ENCODE measurements at regions not wholly inside any gene's neighbourhood (a gene's known extent, or its start where the extent isn't known, plus 50 kb on each side); places are given as distances from the start of the nearest gene placed in this dataset.

DNA sequence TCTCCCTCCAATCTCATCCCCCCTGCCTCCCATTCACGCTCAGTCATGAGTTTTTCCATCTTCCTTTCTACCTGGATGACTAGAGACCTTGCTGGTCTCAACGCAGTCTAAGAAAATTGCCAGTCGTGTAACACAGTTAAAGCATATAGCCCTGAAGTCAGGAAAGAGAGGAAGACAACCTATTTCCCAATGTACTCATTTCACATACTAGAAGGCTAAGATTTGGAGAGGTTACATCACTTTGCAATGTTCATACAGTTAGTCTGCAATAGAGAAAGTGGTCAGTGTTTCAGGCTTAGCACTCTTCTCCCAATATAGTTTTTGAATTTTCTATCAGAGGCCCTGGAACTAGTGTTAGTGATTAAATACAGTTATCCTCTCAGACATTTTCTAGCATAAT is 278.6 kb downstream of the EDEM1 start:
- Histone ChIP-seq H3K9me3 (replicated peaks in 1 of 2; ENCODE audit: control insufficient read depth in 1 of 2, insufficient read depth in 1 of 2, low read length in 2 of 2) (no peaks in the 10 kb centered on the region), H3K9ac (ENCODE audit: insufficient read depth, low read length, poor library complexity, severe bottlenecking) (no peak overlapping the region), H4K20me1 (ENCODE audit: insufficient read depth, low read length) (no peaks in the 10 kb centered on the region), H3K4me3 (replicated peaks in 1 of 3; ENCODE audit: low read depth in 2 of 3, low read length in 3 of 3) (peak overlapping the region in 1 of 3 experiments; percentile 49), H2AFZ (ENCODE audit: insufficient read depth, low read depth, low read length, poor library complexity, severe bottlenecking) (no peak overlapping the region), H3K36me3 (replicated peaks in 1 of 2; ENCODE audit: control insufficient read depth in 1 of 2, insufficient read depth in 2 of 2, low read length in 2 of 2) (no peaks in the 10 kb centered on the region), H3K27me3 (ENCODE audit: control insufficient read depth in 2 of 2, insufficient read depth in 2 of 2, low read length in 2 of 2) (no peaks in the 10 kb centered on the region), H3K27ac (ENCODE audit: low read depth in 1 of 2, low read length in 2 of 2) (peak overlapping the region; percentile 18 to 79), H3K79me2 (ENCODE audit: insufficient read depth, low read length) (no peaks in the 10 kb centered on the region), H3K4me2 (replicated peaks; ENCODE audit: extremely low read depth, low read length, poor library complexity, severe bottlenecking) (peak overlapping the region; percentile 44), H3K4me1 (ENCODE audit: control insufficient read depth in 1 of 2, insufficient read depth in 2 of 2, low read length in 2 of 2) (peaks cover 43 to 48% of the 10 kb centered on the region in 2 donors)
- intact Hi-C loops (cut with micrococcal nuclease) = loop anchor here in 1 of 2 donors (5.0 to 10.0 kb wide), 2 partner anchors 39 to 189 kb away; no protein-coding TSS in a partner anchor
- WGBS (ENCODE audit: insufficient coverage) = 100% methylated on average over 1 of the region's 3 CpGs
- peaks cover 0 to 1% (median 0%) of the 10 kb centered on the region in 3 donors for H3K27me3 Mint-ChIP-seq (ENCODE audit: low read depth in 3 of 3)
- H3K4me3 Mint-ChIP-seq = peak overlapping the region in 1 of 2 donors; percentile 46
- peak overlapping the region; percentile 66 to 97 (median 92) for H3K27ac Mint-ChIP-seq
- TF ChIP-seq, protein P1, sequence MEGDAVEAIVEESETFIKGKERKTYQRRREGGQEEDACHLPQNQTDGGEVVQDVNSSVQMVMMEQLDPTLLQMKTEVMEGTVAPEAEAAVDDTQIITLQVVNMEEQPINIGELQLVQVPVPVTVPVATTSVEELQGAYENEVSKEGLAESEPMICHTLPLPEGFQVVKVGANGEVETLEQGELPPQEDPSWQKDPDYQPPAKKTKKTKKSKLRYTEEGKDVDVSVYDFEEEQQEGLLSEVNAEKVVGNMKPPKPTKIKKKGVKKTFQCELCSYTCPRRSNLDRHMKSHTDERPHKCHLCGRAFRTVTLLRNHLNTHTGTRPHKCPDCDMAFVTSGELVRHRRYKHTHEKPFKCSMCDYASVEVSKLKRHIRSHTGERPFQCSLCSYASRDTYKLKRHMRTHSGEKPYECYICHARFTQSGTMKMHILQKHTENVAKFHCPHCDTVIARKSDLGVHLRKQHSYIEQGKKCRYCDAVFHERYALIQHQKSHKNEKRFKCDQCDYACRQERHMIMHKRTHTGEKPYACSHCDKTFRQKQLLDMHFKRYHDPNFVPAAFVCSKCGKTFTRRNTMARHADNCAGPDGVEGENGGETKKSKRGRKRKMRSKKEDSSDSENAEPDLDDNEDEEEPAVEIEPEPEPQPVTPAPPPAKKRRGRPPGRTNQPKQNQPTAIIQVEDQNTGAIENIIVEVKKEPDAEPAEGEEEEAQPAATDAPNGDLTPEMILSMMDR (IDR thresholded peaks at IDR 0.05) = no peak
- peaks cover 43% of the 10 kb centered on the region for H3K4me1 Mint-ChIP-seq
- no peaks in the 10 kb centered on the region for H3K9me3 Mint-ChIP-seq
- DNase-seq = peak; percentile 27 to 57 (median 52)
- H3K36me3 Mint-ChIP-seq = peaks cover 0 to 2% of the 10 kb centered on the region in 2 donors

DNA sequence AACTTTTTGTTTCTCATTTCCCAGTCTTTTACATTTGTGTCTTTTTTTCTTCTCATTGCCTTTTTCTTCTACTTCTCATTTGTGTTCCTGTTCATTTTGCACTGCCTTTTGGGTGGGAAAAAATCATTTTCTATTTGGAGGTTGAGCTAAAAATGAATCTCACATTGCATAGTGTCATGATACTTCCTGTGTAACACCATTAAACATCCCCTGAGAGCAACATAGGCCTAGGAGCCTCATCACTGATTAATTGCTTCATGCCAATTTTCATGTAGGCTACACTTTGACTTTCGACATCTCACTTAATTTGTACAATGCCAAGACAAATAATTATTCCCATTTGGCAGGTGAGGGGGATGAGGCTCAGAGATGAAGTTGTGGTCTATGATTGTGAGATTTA is 279.2 kb downstream of the EDEM1 start:
- peaks cover 43% of the 10 kb centered on the region for H3K4me1 Mint-ChIP-seq
- no peak overlapping the region for H3K4me3 ChIP-seq (replicated peaks in 1 of 3; ENCODE audit: low read depth in 2 of 3, low read length in 3 of 3)
- DNase-seq = no peak

More for the DNA sequence above, 279.2 kb downstream of the EDEM1 start:
- Histone ChIP-seq H2AFZ (ENCODE audit: insufficient read depth, low read depth, low read length, poor library complexity, severe bottlenecking) (no peak overlapping the region), H3K27ac (ENCODE audit: low read depth in 1 of 2, low read length in 2 of 2) (peak overlapping the region in 1 of 2 donors; percentile 79), H3K4me2 (replicated peaks; ENCODE audit: extremely low read depth, low read length, poor library complexity, severe bottlenecking) (no peak overlapping the region), H4K20me1 (ENCODE audit: insufficient read depth, low read length) (no peaks in the 10 kb centered on the region), H3K4me1 (ENCODE audit: control insufficient read depth in 1 of 2, insufficient read depth in 2 of 2, low read length in 2 of 2) (peaks cover 43 to 48% of the 10 kb centered on the region in 2 donors), H3K36me3 (replicated peaks in 1 of 2; ENCODE audit: control insufficient read depth in 1 of 2, insufficient read depth in 2 of 2, low read length in 2 of 2) (no peaks in the 10 kb centered on the region), H3K27me3 (ENCODE audit: control insufficient read depth in 2 of 2, insufficient read depth in 2 of 2, low read length in 2 of 2) (no peaks in the 10 kb centered on the region), H3K9me3 (replicated peaks in 1 of 2; ENCODE audit: control insufficient read depth in 1 of 2, insufficient read depth in 1 of 2, low read length in 2 of 2) (no peaks in the 10 kb centered on the region), H3K79me2 (ENCODE audit: insufficient read depth, low read length) (no peaks in the 10 kb centered on the region), H3K9ac (ENCODE audit: insufficient read depth, low read length, poor library complexity, severe bottlenecking) (no peak overlapping the region)
- peak overlapping the region; percentile 45 to 95 (median 79) for H3K27ac Mint-ChIP-seq
- TF ChIP-seq, protein P1 (IDR thresholded peaks at IDR 0.05) = no peak
- intact Hi-C loops (cut with micrococcal nuclease) = loop anchor here in 1 of 2 donors (5.0 to 10.0 kb wide), 2 partner anchors 39 to 188 kb away; no protein-coding TSS in a partner anchor
- peaks cover 0 to 1% (median 0%) of the 10 kb centered on the region in 3 donors for H3K27me3 Mint-ChIP-seq (ENCODE audit: low read depth in 3 of 3)
- no CpG with 5 or more reads among the region's 1 CpG for WGBS (ENCODE audit: insufficient coverage)
- H3K4me3 Mint-ChIP-seq = no peak overlapping the region
- no peaks in the 10 kb centered on the region for H3K9me3 Mint-ChIP-seq
- peaks cover 0 to 2% of the 10 kb centered on the region in 2 donors for H3K36me3 Mint-ChIP-seq
